OCI-LY1 (cell line): ENCODE measurements at regions not wholly inside any gene's neighbourhood (a gene's known extent, or its start where the extent isn't known, plus 50 kb on each side); places are given as distances from the start of the nearest gene placed in this dataset.

Experiments
- H2AFZ ChIP-seq: fragments of 200-600 bp; sonication (generic), shearing (Covaris generic); 2 replicates; pipeline ENCODE4 v1.6.0; 2014; ENCODE audit warnings: antibody characterized with exemption, mild to moderate bottlenecking, low read length
- H3F3A ChIP-seq: fragments of 200-600 bp; sonication (generic), shearing (Covaris generic); 2 replicates; pipeline ENCODE4 v1.6.0; 2014; ENCODE audit warnings: mild to moderate bottlenecking, antibody characterized with exemption, low read length, moderate library complexity; ENCODE audit not compliant: insufficient read depth
- H3K27ac ChIP-seq: fragments of 200-600 bp; sonication (generic); 2 replicates; pipeline ENCODE4 v1.5.1; 2014; ENCODE audit warnings: low read length, mixed run types, mild to moderate bottlenecking, low read depth; ENCODE audit not compliant: poor library complexity, severe bottlenecking
- H3K27me3 ChIP-seq: fragments of 200-600 bp; sonication (generic); 2 replicates; pipeline ENCODE4 v1.6.0; 2014; ENCODE audit warnings: antibody characterized with exemption, mild to moderate bottlenecking, low read length, moderate library complexity; ENCODE audit not compliant: insufficient read depth
- H3K36me3 ChIP-seq: fragments of 200-600 bp; sonication (generic); 2 replicates; pipeline ENCODE4 v1.6.1; 2014; ENCODE audit warnings: mild to moderate bottlenecking, antibody characterized with exemption, low read length, moderate library complexity, mixed read lengths; ENCODE audit not compliant: insufficient read depth
- H3K4me1 ChIP-seq: fragments of 200-600 bp; sonication (generic); 2 replicates; pipeline ENCODE4 v1.5.1; 2014; ENCODE audit warnings: mild to moderate bottlenecking, low read length, moderate library complexity; ENCODE audit not compliant: insufficient read depth, severe bottlenecking
- H3K4me2 ChIP-seq: fragments of 200-600 bp; sonication (generic), shearing (Covaris generic); 2 replicates; pipeline ENCODE4 v1.6.1; 2014; ENCODE audit warnings: low read length
- H3K4me3 ChIP-seq: fragments of 200-600 bp; sonication (generic); 2 replicates; pipeline ENCODE4 v1.5.1; 2014; ENCODE audit warnings: low read length, low read depth, mild to moderate bottlenecking, mixed read lengths; ENCODE audit not compliant: poor library complexity, severe bottlenecking
- H3K79me2 ChIP-seq: fragments of 200-600 bp; shearing (Covaris generic); 2 replicates; pipeline ENCODE4 v1.6.1; 2016; ENCODE audit warnings: mixed run types, low read length, mixed read lengths; ENCODE audit not compliant: insufficient read depth
- H3K9ac ChIP-seq: fragments of 200-600 bp; sonication (generic), shearing (Covaris generic); 2 replicates; pipeline ENCODE4 v1.6.1; 2014; ENCODE audit warnings: mild to moderate bottlenecking, low read length, mixed read lengths
- H3K9me2 ChIP-seq: fragments of 200-600 bp; sonication (generic), shearing (Covaris generic); 2 replicates; pipeline ENCODE4 v1.6.1; 2014; ENCODE audit warnings: low read depth, mild to moderate bottlenecking, low read length, mixed read lengths
- H3K9me3 ChIP-seq: fragments of 200-600 bp; shearing (Covaris generic); 2 replicates; pipeline ENCODE4 v1.6.1; 2014; ENCODE audit warnings: low read length, mixed read lengths
- H4K20me1 ChIP-seq: fragments of 200-600 bp; sonication (generic), shearing (Covaris generic); 2 replicates; pipeline ENCODE4 v1.6.0; 2016; ENCODE audit warnings: mild to moderate bottlenecking, low read length; ENCODE audit not compliant: insufficient read depth
- EZH2 ChIP-seq: fragments of 200-600 bp; sonication (generic), shearing (Covaris generic); IDR thresholded peaks from 2 replicates; pipeline ENCODE4 v1.8.0; 2017; ENCODE audit warnings: borderline replicate concordance, mixed run types, mild to moderate bottlenecking, antibody characterized with exemption, low read length, moderate library complexity, mixed read lengths
- TF ChIP-seq, protein P1 (sequence below): fragments of 200-600 bp; sonication (generic), shearing (Covaris generic); IDR thresholded peaks from 2 replicates; pipeline ENCODE4 v1.5.1; 2017; ENCODE audit warnings: mild to moderate bottlenecking, antibody characterized with exemption, low read length, moderate library complexity, mixed read lengths

DNA sequence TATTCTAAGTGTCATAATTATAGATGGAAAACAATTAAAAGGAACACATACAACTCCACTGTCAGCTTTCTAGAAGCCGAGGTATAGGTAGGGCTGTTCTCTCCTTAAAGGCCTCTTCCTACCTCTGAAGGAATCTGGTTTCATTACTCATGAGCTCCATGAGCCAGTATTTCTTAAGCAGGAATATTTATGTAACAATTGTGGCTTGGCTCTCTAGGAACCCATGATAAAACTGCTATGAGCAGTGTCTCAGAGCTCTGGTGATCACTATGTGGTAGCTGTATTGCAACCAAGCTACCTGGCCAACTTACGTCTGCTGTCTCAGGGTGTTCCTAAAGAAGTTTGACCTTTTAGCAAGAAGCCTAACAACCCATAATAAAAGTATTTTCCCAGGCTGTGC, 157.7 kb downstream of the CEP120 start:
- no peaks in the 10 kb centered on the region for H3K27me3 ChIP-seq
- no peak overlapping the region for H3K4me2 ChIP-seq
- H3K9ac ChIP-seq, result no peak overlapping the region
- H3K79me2 ChIP-seq, result no peaks in the 10 kb centered on the region
- no peaks in the 10 kb centered on the region for H4K20me1 ChIP-seq
- no peak for TF ChIP-seq EZH2
- TF ChIP-seq, protein P1, sequence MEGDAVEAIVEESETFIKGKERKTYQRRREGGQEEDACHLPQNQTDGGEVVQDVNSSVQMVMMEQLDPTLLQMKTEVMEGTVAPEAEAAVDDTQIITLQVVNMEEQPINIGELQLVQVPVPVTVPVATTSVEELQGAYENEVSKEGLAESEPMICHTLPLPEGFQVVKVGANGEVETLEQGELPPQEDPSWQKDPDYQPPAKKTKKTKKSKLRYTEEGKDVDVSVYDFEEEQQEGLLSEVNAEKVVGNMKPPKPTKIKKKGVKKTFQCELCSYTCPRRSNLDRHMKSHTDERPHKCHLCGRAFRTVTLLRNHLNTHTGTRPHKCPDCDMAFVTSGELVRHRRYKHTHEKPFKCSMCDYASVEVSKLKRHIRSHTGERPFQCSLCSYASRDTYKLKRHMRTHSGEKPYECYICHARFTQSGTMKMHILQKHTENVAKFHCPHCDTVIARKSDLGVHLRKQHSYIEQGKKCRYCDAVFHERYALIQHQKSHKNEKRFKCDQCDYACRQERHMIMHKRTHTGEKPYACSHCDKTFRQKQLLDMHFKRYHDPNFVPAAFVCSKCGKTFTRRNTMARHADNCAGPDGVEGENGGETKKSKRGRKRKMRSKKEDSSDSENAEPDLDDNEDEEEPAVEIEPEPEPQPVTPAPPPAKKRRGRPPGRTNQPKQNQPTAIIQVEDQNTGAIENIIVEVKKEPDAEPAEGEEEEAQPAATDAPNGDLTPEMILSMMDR, result no peak
- H2AFZ ChIP-seq, result no peak overlapping the region
- no peak overlapping the region for H3K27ac ChIP-seq
- no peak overlapping the region for H3K4me3 ChIP-seq
- no peaks in the 10 kb centered on the region for H3K9me3 ChIP-seq
- H3K9me2 ChIP-seq, result no peaks in the 10 kb centered on the region
- H3K36me3 ChIP-seq, result no peaks in the 10 kb centered on the region
- no peaks in the 10 kb centered on the region for H3K4me1 ChIP-seq
- H3F3A ChIP-seq, result no peaks in the 10 kb centered on the region

DNA sequence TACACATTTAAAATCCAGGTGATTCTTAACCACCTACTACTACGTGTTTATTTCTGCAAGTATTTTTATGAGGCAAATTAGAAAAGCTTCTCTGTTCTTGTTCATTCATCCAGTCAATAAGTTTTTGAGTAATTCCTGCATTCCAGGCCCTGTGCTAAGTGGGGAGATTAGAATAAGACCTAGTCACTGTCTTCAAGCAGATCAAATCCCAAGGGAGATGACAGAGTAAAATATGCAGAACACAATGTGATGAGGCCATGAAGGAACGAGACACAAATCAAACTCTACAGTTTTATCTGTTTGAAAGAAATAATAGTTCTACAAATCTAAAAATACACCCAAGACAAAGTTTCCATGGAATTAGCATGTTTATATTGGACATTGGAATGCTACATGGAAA, 158.8 kb downstream of the CEP120 start:
- Histone ChIP-seq H3K4me1 (no peaks in the 10 kb centered on the region), H3F3A (no peaks in the 10 kb centered on the region), H2AFZ (no peak overlapping the region), H3K27me3 (no peaks in the 10 kb centered on the region), H3K9me2 (no peaks in the 10 kb centered on the region), H4K20me1 (no peaks in the 10 kb centered on the region), H3K4me2 (no peak overlapping the region), H3K9ac (no peak overlapping the region), H3K36me3 (no peaks in the 10 kb centered on the region), H3K27ac (no peak overlapping the region), H3K4me3 (no peak overlapping the region), H3K9me3 (no peaks in the 10 kb centered on the region), H3K79me2 (no peaks in the 10 kb centered on the region)
- no peak for TF ChIP-seq EZH2
- TF ChIP-seq, protein P1, result no peak

DNA sequence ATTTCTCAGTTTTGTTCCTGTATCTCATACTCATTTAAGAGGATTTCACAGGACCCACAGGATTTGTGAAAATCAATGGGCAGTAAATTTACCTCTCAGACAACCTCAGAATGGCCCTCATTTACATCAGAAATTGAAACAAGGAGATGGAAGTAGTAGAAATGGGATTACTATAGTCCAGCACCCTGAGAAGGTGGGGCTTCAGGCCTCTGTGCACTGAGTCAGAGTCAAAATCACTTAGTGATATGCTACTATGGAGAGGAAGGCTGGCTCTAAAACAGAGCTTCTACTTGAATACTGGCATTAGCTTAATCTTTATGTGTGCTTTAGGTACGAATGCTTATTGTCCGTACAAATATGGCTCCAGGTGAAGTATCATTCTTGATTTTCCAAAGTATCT, 159.3 kb downstream of the CEP120 start:
- Histone ChIP-seq H3F3A (no peaks in the 10 kb centered on the region), H3K9me3 (no peaks in the 10 kb centered on the region), H3K79me2 (no peaks in the 10 kb centered on the region), H3K4me2 (no peak overlapping the region), H3K4me1 (no peaks in the 10 kb centered on the region), H3K9ac (no peak overlapping the region), H3K27ac (no peak overlapping the region), H3K36me3 (no peaks in the 10 kb centered on the region), H3K9me2 (no peaks in the 10 kb centered on the region), H4K20me1 (no peaks in the 10 kb centered on the region), H3K27me3 (no peaks in the 10 kb centered on the region), H3K4me3 (no peak overlapping the region), H2AFZ (no peak overlapping the region)
- no peak for TF ChIP-seq EZH2
- TF ChIP-seq, protein P1, result no peak
